ENCODE measurements at regions not wholly inside any gene's neighbourhood (a gene's known extent, or its start where the extent isn't known, plus 50 kb on each side); places are given as distances from the start of the nearest gene placed in this dataset.

GRCh38 chr5:14090755-14091154, 52.4 kb upstream of the TRIO start:
- Mint-ChIP-seq H3K27ac (no peak overlapping the region), H3K9me3 (peaks cover 11 to 15% of the 10 kb centered on the region in 2 experiments), H3K4me3 (no peak overlapping the region), H3K4me1 (peaks cover 7 to 13% of the 10 kb centered on the region in 2 experiments), H3K36me3 (ENCODE audit: insufficient read depth in 1 of 3, low read depth in 3 of 3) (peaks cover 1 to 10% (median 3%) of the 10 kb centered on the region in 3 experiments; a peak in 2 of 7 replicates), H3K27me3 (ENCODE audit: low read depth) (peaks cover 2% of the 10 kb centered on the region; the same call in 1 of the 2 replicates)
- no peaks in the 10 kb centered on the region for H3K79me1 ChIP-seq (ENCODE audit: insufficient read depth, low read depth, low read length, poor library complexity, severe bottlenecking)
- no peak overlapping the region for H2BK20ac ChIP-seq (ENCODE audit: low read depth, low read length, poor library complexity, severe bottlenecking)
- no peak overlapping the region for H2AK5ac ChIP-seq (ENCODE audit: insufficient read length, low read length)
- no peaks in the 10 kb centered on the region for H3K79me2 ChIP-seq (ENCODE audit: insufficient read depth, low read length)
- H4K5ac ChIP-seq (ENCODE audit: insufficient read length, low read depth, low read length), result no peak overlapping the region
- no peak overlapping the region for H2BK5ac ChIP-seq (ENCODE audit: insufficient read length, low read length)
- H2BK15ac ChIP-seq (ENCODE audit: low read depth, low read length), result no peak overlapping the region
- no peak overlapping the region for H4K91ac ChIP-seq (ENCODE audit: insufficient read length, low read depth, low read length)
- TF ChIP-seq CTCF (conservative IDR thresholded peaks at IDR 0.05), result no peak
- H4K20me1 ChIP-seq (ENCODE audit: control insufficient read depth, insufficient read depth, insufficient read length), result no peaks in the 10 kb centered on the region
- no peaks in the 10 kb centered on the region for H3K4me1 ChIP-seq (ENCODE audit: insufficient read depth, low read length)
- no peaks in the 10 kb centered on the region for H3K23me2 ChIP-seq (ENCODE audit: insufficient read length, low read depth, low read length, poor library complexity, severe bottlenecking)
- no peak for DNase-seq
- H3K23ac ChIP-seq (ENCODE audit: insufficient read length, low read depth, low read length), result no peak overlapping the region
- H3K14ac ChIP-seq (ENCODE audit: insufficient read depth, low read length), result no peak overlapping the region
- H2BK120ac ChIP-seq (ENCODE audit: low read depth, low read length, poor library complexity, severe bottlenecking), result no peak overlapping the region
- no peak overlapping the region for H3T11ph ChIP-seq (ENCODE audit: low read length)
- H3K4me2 ChIP-seq (ENCODE audit: insufficient read depth, insufficient read length, low read length), result no peak overlapping the region
- WGBS (ENCODE audit: extremely low coverage, insufficient read length, low lambda C conversion rate), result no CpG with 5 or more reads among the region's 5 CpGs
- no peak overlapping the region for H4K8ac ChIP-seq (replicated peaks; ENCODE audit: insufficient read length, low read depth, low read length)
- H3K18ac ChIP-seq (ENCODE audit: insufficient read length, low read depth, low read length), result no peak overlapping the region
- no peak overlapping the region for H2BK12ac ChIP-seq (ENCODE audit: insufficient read length, low read depth, low read length)
- no peak overlapping the region for H3K4ac ChIP-seq (ENCODE audit: low read depth, low read length)
- no peak overlapping the region for H3K27ac ChIP-seq (ENCODE audit: insufficient read length, low read depth, low read length)
- H3K56ac ChIP-seq (ENCODE audit: insufficient read length, low read depth, low read length), result no peak overlapping the region
- no peaks in the 10 kb centered on the region for H3K27me3 ChIP-seq (ENCODE audit: insufficient read depth, low read length)
- H2AFZ ChIP-seq (ENCODE audit: low read length), result no peak overlapping the region
- H3K9me3 ChIP-seq (ENCODE audit: control insufficient read depth, low read depth, low read length), result no peaks in the 10 kb centered on the region
- H3K9ac ChIP-seq (ENCODE audit: extremely low read depth, insufficient read length, low read length), result no peak overlapping the region

Data from H9 (cell line).